ENCODE measurements at regions not wholly inside any gene's neighbourhood (a gene's known extent, or its start where the extent isn't known, plus 50 kb on each side); places are given as distances from the start of the nearest gene placed in this dataset.

DNA sequence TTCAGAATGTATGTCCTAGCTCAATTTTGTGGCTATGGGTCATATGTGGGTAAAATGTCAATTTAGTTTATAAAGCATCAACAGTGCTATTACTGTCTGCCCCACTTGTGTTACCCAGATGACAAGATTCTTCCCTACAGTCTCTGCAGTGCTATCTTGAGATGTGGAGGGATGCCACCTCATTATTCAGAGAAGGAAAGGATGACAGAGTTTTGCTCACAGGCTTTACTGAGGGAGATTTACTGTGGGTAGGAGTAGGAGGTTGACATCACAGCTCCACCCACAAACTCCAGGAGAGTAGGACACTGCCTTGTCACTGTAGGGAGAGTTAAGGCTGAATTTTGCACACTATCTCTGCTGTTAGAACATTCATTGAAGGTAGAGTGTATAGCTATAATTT lies 359.3 kb downstream of the HTR1A start:
- in situ Hi-C loops (cut with MboI; ENCODE audit: low sequenced_read_pairs) (no loop called here), dilution Hi-C loops (cut with HindIII; ENCODE audit: low sequenced_read_pairs, unreplicated experiment) (no loop called here), intact Hi-C loops (cut with micrococcal nuclease) (no loop called here)
- no peaks in the 10 kb centered on the region for H3K9me1 ChIP-seq (ENCODE audit: insufficient read depth, low read length)
- no peak overlapping the region for H2AK9ac ChIP-seq (replicated peaks; ENCODE audit: low read depth, low read length, poor library complexity)
- H4K8ac ChIP-seq (ENCODE audit: low read depth in 2 of 2, low read length in 2 of 2), result no peak overlapping the region
- H2BK15ac ChIP-seq (ENCODE audit: low read depth, low read length), result no peak overlapping the region
- no peak overlapping the region for H3K14ac ChIP-seq (replicated peaks; ENCODE audit: low read depth, low read length)
- no peaks in the 10 kb centered on the region for H4K20me1 ChIP-seq (ENCODE audit: insufficient read depth, low read length)
- TF ChIP-seq CHD1 (IDR thresholded peaks at IDR 0.05; ENCODE audit: low read depth, low read length) (no peak), CEBPB (IDR thresholded peaks at IDR 0.05; ENCODE audit: low read depth, low read length) (no peak), BHLHE40 (IDR thresholded peaks at IDR 0.05; ENCODE audit: low read depth, low read length) (no peak)
- no peak overlapping the region for H2AK5ac ChIP-seq (ENCODE audit: low read depth, low read length)
- no peak overlapping the region for H2BK120ac ChIP-seq (ENCODE audit: low read depth, low read length)
- H2BK20ac ChIP-seq (ENCODE audit: low read depth, low read length), result no peak overlapping the region
- H3K9me3 ChIP-seq (ENCODE audit: control insufficient read depth, insufficient read depth, low read length), result peaks cover 8% of the 10 kb centered on the region
- no peak overlapping the region for H3K4ac ChIP-seq (ENCODE audit: low read depth, low read length)
- DNase-seq (no peak), ATAC-seq (ENCODE audit: low read depth) (no peak)
- H2AFZ ChIP-seq (replicated peaks; ENCODE audit: low read length, poor library complexity), result no peak overlapping the region
- no peak overlapping the region for H3K18ac ChIP-seq (ENCODE audit: low read depth, low read length)
- H3K4me2 ChIP-seq (ENCODE audit: low read depth, low read length), result no peak overlapping the region
- H3K56ac ChIP-seq (ENCODE audit: extremely low read depth, insufficient read depth, low read length), result no peak overlapping the region
- BruUV-seq (replicated peaks), result no TSS peak
- H2BK5ac ChIP-seq (ENCODE audit: low read depth, low read length, poor library complexity, severe bottlenecking), result no peak overlapping the region
- no peak overlapping the region for H3K9ac ChIP-seq (ENCODE audit: low read depth, low read length)
- no peak overlapping the region for H3K4me3 ChIP-seq (ENCODE audit: insufficient read depth, low read depth, low read length)
- H3K27me3 ChIP-seq (ENCODE audit: control insufficient read depth, insufficient read depth, low read length), result no peaks in the 10 kb centered on the region
- CTCF ChIA-PET, result no interaction called here
- no peak overlapping the region for H4K5ac ChIP-seq (ENCODE audit: low read depth, low read length)
- H3K27ac ChIP-seq (ENCODE audit: insufficient read depth, low read length), result no peak overlapping the region
- no peaks in the 10 kb centered on the region for H3K36me3 ChIP-seq (ENCODE audit: control insufficient read depth, insufficient read depth, low read length)
- POLR2A ChIA-PET (ENCODE audit: unreplicated experiment), result no interaction called here
- no peak overlapping the region for H4K91ac ChIP-seq (ENCODE audit: insufficient read depth, low read depth, low read length)
- no peaks in the 10 kb centered on the region for H3K79me1 ChIP-seq (ENCODE audit: low read depth in 1 of 2, low read length in 2 of 2)
- no peaks in the 10 kb centered on the region for H3K4me1 ChIP-seq (ENCODE audit: control insufficient read depth, insufficient read depth, low read length)
- no peak overlapping the region for H3K23ac ChIP-seq (ENCODE audit: low read depth, low read length)

Data from IMR-90 (cell line).